DOHH2 (cell line): ENCODE measurements at regions not wholly inside any gene's neighbourhood (a gene's known extent, or its start where the extent isn't known, plus 50 kb on each side); places are given as distances from the start of the nearest gene placed in this dataset.

Experiments
- H3F3A ChIP-seq: fragments of 200-600 bp; sonication (generic), shearing (Covaris generic); 2 replicates; pipeline ENCODE4 v1.6.0; 2016; ENCODE audit warnings: antibody characterized with exemption, mild to moderate bottlenecking; ENCODE audit not compliant: control insufficient read depth, insufficient read depth
- H3K27ac ChIP-seq: fragments of 200-600 bp; sonication (generic); 2 replicates; pipeline ENCODE4 v1.5.1; 2014; ENCODE audit warnings: low read depth, mild to moderate bottlenecking, low read length, moderate library complexity
- H3K27me3 ChIP-seq: fragments of 200-600 bp; sonication (generic); 2 replicates; pipeline ENCODE4 v1.6.1; 2014; ENCODE audit warnings: mild to moderate bottlenecking, low read length, mixed read lengths; ENCODE audit not compliant: control insufficient read depth
- H3K36me3 ChIP-seq: fragments of 200-600 bp; sonication (generic); 2 replicates; pipeline ENCODE4 v1.6.1; 2014; ENCODE audit warnings: mild to moderate bottlenecking, low read length, moderate library complexity, mixed read lengths; ENCODE audit not compliant: control insufficient read depth
- H3K4me1 ChIP-seq: fragments of 200-600 bp; sonication (generic); 2 replicates; pipeline ENCODE4 v1.6.1; 2014; ENCODE audit warnings: mild to moderate bottlenecking, low read length, mixed read lengths; ENCODE audit not compliant: control insufficient read depth
- H3K4me2 ChIP-seq: fragments of 200-600 bp; sonication (generic); 2 replicates; pipeline ENCODE4 v1.6.0; 2014; ENCODE audit warnings: mild to moderate bottlenecking, low read length, moderate library complexity
- H3K4me3 ChIP-seq: fragments of 200-600 bp; sonication (generic); 2 replicates; pipeline ENCODE4 v1.5.1; 2014; ENCODE audit warnings: mild to moderate bottlenecking, low read length, mixed read lengths
- H3K79me2 ChIP-seq: fragments of 200-600 bp; sonication (generic); 2 replicates; pipeline ENCODE4 v1.6.1; 2014; ENCODE audit warnings: mild to moderate bottlenecking, low read length, mixed read lengths; ENCODE audit not compliant: control insufficient read depth
- H3K9me2 ChIP-seq: fragments of 200-600 bp; sonication (generic); replicated peaks from 2 replicates; pipeline ENCODE4 v1.6.1; 2014; ENCODE audit warnings: mild to moderate bottlenecking, low read length, mixed read lengths; ENCODE audit not compliant: control insufficient read depth
- H3K9me3 ChIP-seq: fragments of 200-600 bp; sonication (generic); 2 replicates; pipeline ENCODE4 v1.6.1; 2014; ENCODE audit warnings: antibody characterized with exemption, low read length, mixed read lengths; ENCODE audit not compliant: control insufficient read depth, insufficient read depth
- H4K20me1 ChIP-seq: fragments of 200-600 bp; sonication (generic); 2 replicates; pipeline ENCODE4 v1.6.0; 2014; ENCODE audit warnings: low read depth, mild to moderate bottlenecking, antibody characterized with exemption, low read length, moderate library complexity; ENCODE audit not compliant: control insufficient read depth, insufficient read depth
- CTCF ChIP-seq: fragments of 200-600 bp; sonication (generic); IDR thresholded peaks from one replicate; pipeline ENCODE4 v1.5.1; 2014; ENCODE audit warnings: antibody characterized with exemption, mild to moderate bottlenecking, low read depth, low read length; ENCODE audit not compliant: poor library complexity, severe bottlenecking
- EZH2phosphoT487 ChIP-seq: fragments of 200-600 bp; sonication (generic); IDR thresholded peaks from 2 replicates; pipeline ENCODE4 v1.6.1; 2017; ENCODE audit warnings: borderline replicate concordance, mild to moderate bottlenecking, antibody characterized with exemption, low read length, moderate library complexity, mixed read lengths

GRCh38 chr1:186557147-186557777 is 96.3 kb upstream of the PDC start:
- H4K20me1 ChIP-seq: no peaks in the 10 kb centered on the region
- no peaks in the 10 kb centered on the region for H3K9me3 ChIP-seq
- no peaks in the 10 kb centered on the region for H3F3A ChIP-seq
- H3K27me3 ChIP-seq: no peaks in the 10 kb centered on the region
- no peak overlapping the region for H3K4me3 ChIP-seq
- no peak overlapping the region for H3K27ac ChIP-seq
- no peaks in the 10 kb centered on the region for H3K4me1 ChIP-seq
- no peaks in the 10 kb centered on the region for H3K79me2 ChIP-seq
- H3K36me3 ChIP-seq: no peaks in the 10 kb centered on the region
- no peaks in the 10 kb centered on the region for H3K9me2 ChIP-seq
- no peak overlapping the region for H3K4me2 ChIP-seq
- TF ChIP-seq EZH2phosphoT487: no peak
- no peak for TF ChIP-seq CTCF

- no peaks in the 10 kb centered on the region for H3K27me3 ChIP-seq
- H3K27ac ChIP-seq: no peak overlapping the region
- H3K4me2 ChIP-seq: no peak overlapping the region
- TF ChIP-seq CTCF: no peak
- TF ChIP-seq EZH2phosphoT487: no peak
- no peaks in the 10 kb centered on the region for H3K9me3 ChIP-seq
- no peak overlapping the region for H3K4me3 ChIP-seq
- no peaks in the 10 kb centered on the region for H3K36me3 ChIP-seq
- H3K79me2 ChIP-seq: no peaks in the 10 kb centered on the region
- H4K20me1 ChIP-seq: no peaks in the 10 kb centered on the region
- H3K9me2 ChIP-seq: no peaks in the 10 kb centered on the region
- no peaks in the 10 kb centered on the region for H3K4me1 ChIP-seq
- no peaks in the 10 kb centered on the region for H3F3A ChIP-seq
These were observed 89.9 kb upstream of the PDC start for GRCh38 chr1:186550832-186551231.

DNA sequence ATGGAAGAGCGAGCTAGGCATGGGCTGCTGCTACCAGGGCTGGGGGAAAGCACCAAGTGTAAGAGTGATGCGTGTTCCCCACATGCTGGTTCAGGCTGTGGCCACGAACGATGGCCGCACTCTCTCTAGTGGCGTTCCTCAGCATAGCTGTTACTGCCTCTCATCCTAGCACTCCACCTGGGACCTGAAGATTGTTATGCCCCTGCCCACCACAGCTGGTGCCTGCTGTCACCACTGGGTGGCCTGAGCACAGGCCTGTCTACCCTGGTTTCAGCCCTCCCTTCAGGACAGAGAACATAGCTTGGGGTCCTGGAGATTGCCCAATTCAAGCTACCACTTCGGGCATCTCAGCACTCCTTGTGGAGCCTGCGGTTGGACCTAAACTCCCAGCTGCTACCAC is 80.1 kb upstream of the PDC start:
- Histone ChIP-seq H3K4me1 (no peaks in the 10 kb centered on the region), H3K27me3 (no peaks in the 10 kb centered on the region), H3K9me2 (no peaks in the 10 kb centered on the region), H3K9me3 (no peaks in the 10 kb centered on the region), H3K4me3 (no peak overlapping the region), H4K20me1 (no peaks in the 10 kb centered on the region), H3K27ac (no peak overlapping the region), H3F3A (no peaks in the 10 kb centered on the region), H3K79me2 (no peaks in the 10 kb centered on the region), H3K4me2 (no peak overlapping the region), H3K36me3 (no peaks in the 10 kb centered on the region)
- TF ChIP-seq EZH2phosphoT487: no peak
- no peak for TF ChIP-seq CTCF
